Caco-2 (cell line): ENCODE measurements at regions not wholly inside any gene's neighbourhood (a gene's known extent, or its start where the extent isn't known, plus 50 kb on each side); places are given as distances from the start of the nearest gene placed in this dataset.

ENCODE experiments used
- BruUV-seq: library from RNA; stranded (reverse); fragments of 400-500 nt; replicated peaks from 2 replicates; lab custom pipeline; 2021; lab: Mats Ljungman, UMichigan
- CTCF ChIA-PET: fragments of 300-600 bp; sonication (Branson Sonifier 250); formaldehyde crosslinking; loops from one replicate; lab custom pipeline; 2022; ENCODE audit warnings: antibody characterized with exemption; lab: Charles Lee
- POLR2A ChIA-PET: fragments of 300-600 bp; sonication (Branson Sonifier 250); formaldehyde crosslinking; loops from one replicate; lab custom pipeline; 2022; ENCODE audit warnings: antibody characterized with exemption; lab: Charles Lee
- DNase-seq, 2 experiments: peaks; one replicate each; pipeline versions ENCODE4 v3.0.0 to v3.0.0-alpha.2; 2020 to 2022
- H3K27me3 ChIP-seq: replicated peaks from 2 replicates; pipeline ENCODE4 v1.6.0; 2011; ENCODE audit warnings: low read length; ENCODE audit not compliant: control insufficient read depth, insufficient read depth
- H3K36me3 ChIP-seq: 2 replicates; pipeline ENCODE4 v1.5.1; 2011; ENCODE audit warnings: low read length; ENCODE audit not compliant: control insufficient read depth, insufficient read depth
- H3K4me1 ChIP-seq: fragments of 250-450 bp; sonication (Bioruptor Pico); 2 replicates; pipeline ENCODE4 v1.5.1; 2020; ENCODE audit warnings: mild to moderate bottlenecking
- H3K4me3 ChIP-seq: 2 replicates; pipeline ENCODE4 v1.5.1; 2011; ENCODE audit warnings: low read depth, mild to moderate bottlenecking, control low read depth, low read length
- H3K9me3 ChIP-seq: fragments of 250-450 bp; sonication (Bioruptor Pico); 2 replicates; pipeline ENCODE4 v1.5.1; 2020; ENCODE audit warnings: mild to moderate bottlenecking, moderate library complexity
- H3K27ac Mint-ChIP-seq: one replicate; pipeline ENCODE4 v1.8.0; 2022; ENCODE audit warnings: mixed read lengths; ENCODE audit not compliant: unreplicated experiment
- H3K27me3 Mint-ChIP-seq: one replicate; pipeline ENCODE4 v1.8.0; 2022; ENCODE audit warnings: mixed read lengths; ENCODE audit not compliant: insufficient read depth, unreplicated experiment
- H3K36me3 Mint-ChIP-seq: one replicate; pipeline ENCODE4 v1.8.0; 2022; ENCODE audit warnings: mild to moderate bottlenecking, mixed read lengths; ENCODE audit not compliant: insufficient read depth, unreplicated experiment
- H3K4me1 Mint-ChIP-seq: one replicate; pipeline ENCODE4 v1.8.0; 2022; ENCODE audit warnings: low read depth, mixed read lengths; ENCODE audit not compliant: unreplicated experiment
- H3K4me3 Mint-ChIP-seq: one replicate; pipeline ENCODE4 v1.8.0; 2022; ENCODE audit warnings: mild to moderate bottlenecking, moderate library complexity, mixed read lengths; ENCODE audit not compliant: unreplicated experiment
- H3K9me3 Mint-ChIP-seq: one replicate; pipeline ENCODE4 v1.8.0; 2022; ENCODE audit warnings: mixed read lengths; ENCODE audit not compliant: unreplicated experiment
- intact Hi-C: fragments of 100-400 bp; cut with micrococcal nuclease; formaldehyde crosslinking; loops from one replicate; pipeline ENCODE4 v1.10.0; 2022; ENCODE audit not compliant: unreplicated experiment
- TF ChIP-seq, protein P1 (sequence below), 2 experiments: fragments of 200-600 bp in 1 of 2; IDR thresholded peaks; 1 replicate in 1 of 2; 2 replicates in 1 of 2; pipeline versions ENCODE4 v1.5.1 to v1.8.0; 2011 to 2022; ENCODE audit warnings: antibody characterized with exemption in 1 of 2, control low read depth in 1 of 2, inconsistent platforms in 1 of 2, low read depth in 1 of 2, low read length in 1 of 2, mild to moderate bottlenecking in 1 of 2, moderate library complexity in 1 of 2; ENCODE audit not compliant: insufficient read depth in 1 of 2, severe bottlenecking in 1 of 2, unreplicated experiment in 1 of 2

DNA sequence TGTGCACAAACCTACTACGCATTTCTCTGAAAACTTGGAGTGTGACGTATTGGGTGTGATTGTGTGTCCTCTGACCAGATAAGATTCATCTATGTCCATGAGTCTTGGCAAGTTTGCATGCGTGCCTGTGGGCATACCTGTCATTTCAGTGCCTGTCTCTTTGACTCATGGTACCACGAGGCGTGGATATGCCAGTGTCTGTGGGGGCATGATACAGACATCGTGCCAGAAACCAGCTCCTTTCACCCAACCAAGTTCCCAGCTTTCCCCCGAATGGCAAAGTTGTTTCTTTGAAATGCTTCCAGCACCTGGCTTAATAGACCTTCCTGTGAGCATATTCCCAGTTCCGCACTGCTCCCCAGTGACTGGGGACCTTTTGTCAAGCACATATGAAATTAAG lies 241.9 kb upstream of the MVB12B start:
- Histone ChIP-seq H3K4me1 (no peaks in the 10 kb centered on the region), H3K36me3 (no peaks in the 10 kb centered on the region), H3K4me3 (no peak overlapping the region), H3K9me3 (no peaks in the 10 kb centered on the region), H3K27me3 (no peaks in the 10 kb centered on the region)
- H3K27me3 Mint-ChIP-seq = peaks cover 12% of the 10 kb centered on the region
- ChIA-PET POLR2A (no interaction called here), CTCF (no interaction called here)
- TF ChIP-seq, protein P1, sequence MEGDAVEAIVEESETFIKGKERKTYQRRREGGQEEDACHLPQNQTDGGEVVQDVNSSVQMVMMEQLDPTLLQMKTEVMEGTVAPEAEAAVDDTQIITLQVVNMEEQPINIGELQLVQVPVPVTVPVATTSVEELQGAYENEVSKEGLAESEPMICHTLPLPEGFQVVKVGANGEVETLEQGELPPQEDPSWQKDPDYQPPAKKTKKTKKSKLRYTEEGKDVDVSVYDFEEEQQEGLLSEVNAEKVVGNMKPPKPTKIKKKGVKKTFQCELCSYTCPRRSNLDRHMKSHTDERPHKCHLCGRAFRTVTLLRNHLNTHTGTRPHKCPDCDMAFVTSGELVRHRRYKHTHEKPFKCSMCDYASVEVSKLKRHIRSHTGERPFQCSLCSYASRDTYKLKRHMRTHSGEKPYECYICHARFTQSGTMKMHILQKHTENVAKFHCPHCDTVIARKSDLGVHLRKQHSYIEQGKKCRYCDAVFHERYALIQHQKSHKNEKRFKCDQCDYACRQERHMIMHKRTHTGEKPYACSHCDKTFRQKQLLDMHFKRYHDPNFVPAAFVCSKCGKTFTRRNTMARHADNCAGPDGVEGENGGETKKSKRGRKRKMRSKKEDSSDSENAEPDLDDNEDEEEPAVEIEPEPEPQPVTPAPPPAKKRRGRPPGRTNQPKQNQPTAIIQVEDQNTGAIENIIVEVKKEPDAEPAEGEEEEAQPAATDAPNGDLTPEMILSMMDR (IDR thresholded peaks at IDR 0.05; ENCODE audit: insufficient read depth in 1 of 2, low read depth in 1 of 2, low read length in 1 of 2, severe bottlenecking in 1 of 2, unreplicated experiment in 1 of 2) = no peak
- no peak overlapping the region for H3K27ac Mint-ChIP-seq
- no peaks in the 10 kb centered on the region for H3K9me3 Mint-ChIP-seq
- H3K4me3 Mint-ChIP-seq = no peak overlapping the region
- H3K4me1 Mint-ChIP-seq = no peaks in the 10 kb centered on the region
- H3K36me3 Mint-ChIP-seq = no peaks in the 10 kb centered on the region
- DNase-seq = no peak
- intact Hi-C loops = no loop called here
- BruUV-seq = no TSS peak

DNA sequence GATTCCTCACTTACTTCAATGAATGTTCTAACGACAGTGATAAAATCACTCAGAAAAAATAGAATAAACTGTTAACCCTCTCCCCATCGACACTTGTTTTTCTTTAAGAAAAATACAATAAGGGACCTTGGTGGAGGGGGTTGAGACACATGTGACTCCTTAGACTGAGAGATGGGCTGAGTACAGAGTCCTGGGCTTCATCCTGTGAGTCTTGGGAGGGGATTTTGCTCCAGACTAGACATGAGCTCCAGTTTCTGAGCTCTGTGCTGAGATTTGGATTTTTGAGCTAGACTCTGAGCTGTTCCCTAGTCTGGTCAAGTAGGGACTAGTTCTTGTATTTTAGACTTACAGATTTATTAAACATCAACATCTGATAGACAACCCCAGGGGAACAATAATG lies 241.5 kb upstream of the MVB12B start:
- H3K27me3 Mint-ChIP-seq = peaks cover 10% of the 10 kb centered on the region
- no peak overlapping the region for H3K4me3 Mint-ChIP-seq
- no peaks in the 10 kb centered on the region for H3K9me3 Mint-ChIP-seq
- Histone ChIP-seq H3K9me3 (no peaks in the 10 kb centered on the region), H3K4me1 (no peaks in the 10 kb centered on the region), H3K27me3 (no peaks in the 10 kb centered on the region), H3K4me3 (no peak overlapping the region), H3K36me3 (no peaks in the 10 kb centered on the region)
- H3K4me1 Mint-ChIP-seq = no peaks in the 10 kb centered on the region
- no peak overlapping the region for H3K27ac Mint-ChIP-seq
- DNase-seq = no peak
- TF ChIP-seq, protein P1 (IDR thresholded peaks at IDR 0.05; ENCODE audit: insufficient read depth in 1 of 2, low read depth in 1 of 2, low read length in 1 of 2, severe bottlenecking in 1 of 2, unreplicated experiment in 1 of 2) = no peak
- intact Hi-C loops = no loop called here
- BruUV-seq = no TSS peak
- ChIA-PET POLR2A (no interaction called here), CTCF (no interaction called here)
- no peaks in the 10 kb centered on the region for H3K36me3 Mint-ChIP-seq

DNA sequence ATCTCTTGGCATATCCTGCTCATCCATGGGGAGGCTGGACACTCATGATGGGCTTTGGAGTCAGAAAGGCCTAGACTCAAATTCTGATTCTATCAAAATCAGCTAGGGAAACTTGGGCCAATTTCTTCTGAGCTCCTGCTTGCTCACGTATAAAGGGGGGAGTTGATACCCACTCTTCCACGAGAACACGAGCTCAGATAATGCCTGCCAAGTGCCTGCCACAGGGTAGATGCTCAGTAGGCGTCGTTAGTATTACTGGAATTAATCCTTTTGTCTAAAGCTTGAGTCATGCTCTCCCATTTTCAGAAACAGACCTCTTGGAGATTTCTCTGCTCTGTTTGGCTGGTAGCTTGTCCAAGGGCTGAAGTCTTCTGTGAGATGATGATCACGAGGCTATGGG lies 238.3 kb upstream of the MVB12B start:
- H3K4me3 Mint-ChIP-seq = no peak overlapping the region
- TF ChIP-seq, protein P1 (IDR thresholded peaks at IDR 0.05; ENCODE audit: insufficient read depth in 1 of 2, low read depth in 1 of 2, low read length in 1 of 2, severe bottlenecking in 1 of 2, unreplicated experiment in 1 of 2) = no peak
- H3K9me3 Mint-ChIP-seq = no peaks in the 10 kb centered on the region
- no peak for DNase-seq
- CTCF ChIA-PET = no interaction called here
- no peaks in the 10 kb centered on the region for H3K4me1 ChIP-seq
- H3K36me3 Mint-ChIP-seq = no peaks in the 10 kb centered on the region
- H3K27me3 ChIP-seq = no peaks in the 10 kb centered on the region
- no peak overlapping the region for H3K4me3 ChIP-seq
- H3K4me1 Mint-ChIP-seq = no peaks in the 10 kb centered on the region
- BruUV-seq = no TSS peak
- POLR2A ChIA-PET = no interaction called here
- no peaks in the 10 kb centered on the region for H3K36me3 ChIP-seq
- H3K27ac Mint-ChIP-seq = no peak overlapping the region
- H3K27me3 Mint-ChIP-seq = peaks cover 21% of the 10 kb centered on the region
- no peaks in the 10 kb centered on the region for H3K9me3 ChIP-seq
- intact Hi-C loops = no loop called here
